Endothelial cell of umbilical vein (primary cell): ENCODE measurements at regions not wholly inside any gene's neighbourhood (a gene's known extent, or its start where the extent isn't known, plus 50 kb on each side); places are given as distances from the start of the nearest gene placed in this dataset.

Source experiments
- BruUV-seq: library from RNA; stranded (reverse); fragments of 400-500 nt; replicated peaks from 2 replicates; lab custom pipeline; 2021; lab: Mats Ljungman, UMichigan
- CTCF ChIA-PET: fragments of 300-600, 350-600 bp; sonication (Branson Sonifier 250); formaldehyde crosslinking; loops from one replicate; lab custom pipeline; 2021; ENCODE audit warnings: antibody characterized with exemption, inconsistent platforms; lab: Charles Lee
- POLR2A ChIA-PET: fragments of 300-600, 350-600 bp; sonication (Branson Sonifier 250); formaldehyde crosslinking; loops from one replicate; lab custom pipeline; 2021; ENCODE audit warnings: antibody characterized with exemption, inconsistent platforms; lab: Charles Lee
- DNase-seq: peaks from one replicate; pipeline ENCODE4 v3.0.0-alpha.2; 2011; ENCODE audit warnings: low read depth, low spot score
- FAIRE-seq: peaks from 2 replicates; lab custom pipeline; 2011; peaks lifted over from hg19 to GRCh38; lab: Jason Lieb, UNC
- H2AFZ ChIP-seq: 2 replicates; pipeline ENCODE4 v1.6.0; 2012; ENCODE audit warnings: low read depth, low read length, control low read depth, inconsistent platforms
- H3K27ac ChIP-seq: 2 replicates; pipeline ENCODE4 v1.5.1; 2011; ENCODE audit warnings: low read depth, mild to moderate bottlenecking, control low read depth, low read length, moderate library complexity; ENCODE audit not compliant: insufficient read depth
- H3K27me3 ChIP-seq, 2 experiments: 2 replicates each; pipeline versions ENCODE4 v1.6.0 to v1.6.1; 2011; ENCODE audit warnings: low read length in 2 of 2, mixed read lengths in 1 of 2; ENCODE audit not compliant: control insufficient read depth in 2 of 2, insufficient read depth in 2 of 2
- H3K36me3 ChIP-seq, 2 experiments: 2 replicates in 1 of 2; 3 replicates in 1 of 2; pipeline ENCODE4 v1.5.1; 2011; ENCODE audit warnings: low read length in 2 of 2, mild to moderate bottlenecking in 1 of 2, moderate library complexity in 1 of 2; ENCODE audit not compliant: control insufficient read depth in 2 of 2, insufficient read depth in 2 of 2; ENCODE audit errors: extremely low read depth in 1 of 2
- H3K4me1 ChIP-seq: 3 replicates; pipeline ENCODE4 v1.5.1; 2011; ENCODE audit warnings: mild to moderate bottlenecking, low read length; ENCODE audit not compliant: control insufficient read depth, insufficient read depth; ENCODE audit errors: extremely low read depth
- H3K4me2 ChIP-seq: 2 replicates; pipeline ENCODE4 v1.6.1; 2011; ENCODE audit warnings: low read length, control low read depth, mixed read lengths; ENCODE audit not compliant: insufficient read depth
- H3K4me3 ChIP-seq, 3 experiments: fragments of 200-600 bp in 1 of 3; sonication (generic), shearing (Covaris generic) in 1 of 3; replicated peaks in 1 of 3; 2 replicates each; pipeline ENCODE4 v1.5.1; 2011 to 2016; ENCODE audit warnings: control low read depth in 3 of 3, low read length in 3 of 3, mild to moderate bottlenecking in 2 of 3, inconsistent platforms in 1 of 3, low read depth in 1 of 3, moderate library complexity in 1 of 3; ENCODE audit not compliant: insufficient read depth in 1 of 3
- H3K79me2 ChIP-seq: 2 replicates; pipeline ENCODE4 v1.6.0; 2012; ENCODE audit warnings: low read length, inconsistent platforms; ENCODE audit not compliant: control insufficient read depth, insufficient read depth
- H3K9ac ChIP-seq: replicated peaks from 2 replicates; pipeline ENCODE3; 2011; ENCODE audit warnings: low read length, control low read depth; ENCODE audit not compliant: insufficient read depth; ENCODE audit errors: extremely low read depth
- H3K9me1 ChIP-seq: replicated peaks from 3 replicates; pipeline ENCODE4 v1.6.0; 2011; ENCODE audit warnings: mild to moderate bottlenecking, low read length; ENCODE audit not compliant: control insufficient read depth, insufficient read depth; ENCODE audit errors: extremely low read depth
- H3K9me3 ChIP-seq: replicated peaks from 2 replicates; pipeline ENCODE4 v1.5.1; 2012; ENCODE audit warnings: low read length, inconsistent platforms; ENCODE audit not compliant: control insufficient read depth, insufficient read depth
- H4K20me1 ChIP-seq: replicated peaks from 2 replicates; pipeline ENCODE3; 2011; ENCODE audit warnings: mild to moderate bottlenecking, low read length; ENCODE audit not compliant: control insufficient read depth, insufficient read depth; ENCODE audit errors: extremely low read depth
- EZH2 ChIP-seq: IDR thresholded peaks from 2 replicates; pipeline ENCODE4 v1.6.1; 2012; ENCODE audit warnings: borderline replicate concordance, low read depth, mild to moderate bottlenecking, moderate library complexity, low read length, inconsistent platforms; ENCODE audit not compliant: severe bottlenecking
- FOS ChIP-seq: IDR thresholded peaks from 2 replicates; pipeline ENCODE4 v1.6.1; 2011; ENCODE audit warnings: mild to moderate bottlenecking, low read length, moderate library complexity, borderline replicate concordance; ENCODE audit not compliant: insufficient read depth
- GATA2 ChIP-seq: IDR thresholded peaks from 2 replicates; pipeline ENCODE4 v1.7.0; 2011; ENCODE audit warnings: low read depth, mild to moderate bottlenecking, moderate library complexity, mixed read lengths, low read length; ENCODE audit not compliant: insufficient read length, insufficient read depth
- JUN ChIP-seq: IDR thresholded peaks from 2 replicates; pipeline ENCODE4 v1.6.1; 2011; ENCODE audit warnings: borderline replicate concordance, low read depth; ENCODE audit not compliant: insufficient read length, insufficient read depth
- MYC ChIP-seq: IDR thresholded peaks from one replicate; pipeline ENCODE4 v1.6.1; 2011; ENCODE audit warnings: mild to moderate bottlenecking, low read depth, low read length
- POLR2A ChIP-seq: IDR thresholded peaks from 2 replicates; pipeline ENCODE4 v1.6.1; 2012; ENCODE audit warnings: low read depth, mild to moderate bottlenecking, control low read depth, low read length
- POLR2AphosphoS5 ChIP-seq: IDR thresholded peaks from 2 replicates; pipeline ENCODE4 v1.6.1; 2012; ENCODE audit warnings: low read depth, mild to moderate bottlenecking, control low read depth, low read length, moderate library complexity; ENCODE audit not compliant: insufficient read depth
- dilution Hi-C: fragments of 300-500 bp; cut with MboI; formaldehyde crosslinking; loops from one replicate; pipeline ENCODE4 v1.15.0; 2019; ENCODE audit warnings: low sequenced_read_pairs; ENCODE audit not compliant: extremely low pct_ligation_motif_present
- intact Hi-C: fragments of 100-400 bp; cut with micrococcal nuclease; formaldehyde crosslinking; loops from one replicate; pipeline ENCODE4 v1.10.0; 2022
- TF ChIP-seq, protein P1 (sequence below), 2 donors: IDR thresholded peaks; 1 replicate in 1 of 2; 2 replicates in 1 of 2; pipeline ENCODE4 v1.5.1; 2011; ENCODE audit warnings: low read length in 2 of 2, mild to moderate bottlenecking in 2 of 2, moderate library complexity in 2 of 2, control low read depth in 1 of 2, inconsistent platforms in 1 of 2, low read depth in 1 of 2; ENCODE audit not compliant: insufficient read depth in 1 of 2; ENCODE audit errors: extremely low read depth in 1 of 2
- TF ChIP-seq, protein P2 (sequence below): IDR thresholded peaks from 2 replicates; pipeline ENCODE4 v1.6.1; 2011; ENCODE audit not compliant: insufficient read depth, insufficient read length

DNA sequence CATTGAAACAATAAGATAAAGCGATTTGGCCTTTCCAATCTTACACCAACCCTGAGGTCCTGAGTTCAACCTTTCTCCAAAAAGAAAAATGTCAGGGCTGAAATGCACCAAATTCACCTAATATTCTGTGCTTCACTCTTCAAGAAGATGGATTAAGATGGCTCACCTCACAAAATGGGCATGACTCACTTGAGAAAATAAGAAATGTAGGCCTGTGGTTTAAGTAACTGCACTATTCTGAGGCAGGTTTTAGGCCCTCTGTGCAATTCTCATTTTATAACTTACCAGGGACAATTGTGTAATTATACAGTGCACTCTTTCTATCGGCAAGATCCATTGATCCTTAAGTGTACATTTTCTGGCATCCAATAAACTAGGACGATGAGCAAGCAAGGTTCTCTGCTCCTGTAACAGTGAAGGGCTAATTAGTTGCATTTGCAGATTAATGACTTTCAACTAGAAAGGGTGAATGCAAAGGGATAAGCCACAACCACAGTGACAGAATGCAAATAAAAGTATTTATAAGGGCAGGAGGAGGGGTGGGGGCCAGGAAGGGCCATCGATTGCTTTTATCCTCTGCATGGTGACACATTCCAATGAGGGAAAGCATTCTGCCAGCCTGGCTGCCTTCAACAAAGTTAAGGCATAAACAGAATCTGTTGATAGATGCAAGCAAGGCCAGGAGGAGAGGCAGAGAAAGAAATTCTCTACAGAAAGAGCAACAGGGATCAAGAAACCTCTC lies 214.5 kb downstream of the CAAP1 start:
- dilution Hi-C loops: no loop called here
- no peak for DNase-seq
- Histone ChIP-seq H3K9ac (no peak overlapping the region), H4K20me1 (no peaks in the 10 kb centered on the region), H3K27ac (no peak overlapping the region), H3K4me3 (no peak overlapping the region), H2AFZ (no peak overlapping the region), H3K79me2 (no peaks in the 10 kb centered on the region), H3K9me1 (no peaks in the 10 kb centered on the region), H3K27me3 (no peaks in the 10 kb centered on the region), H3K4me1 (no peaks in the 10 kb centered on the region), H3K4me2 (no peak overlapping the region), H3K9me3 (no peaks in the 10 kb centered on the region), H3K36me3 (no peaks in the 10 kb centered on the region)
- no TSS peak for BruUV-seq
- TF ChIP-seq, protein P1, sequence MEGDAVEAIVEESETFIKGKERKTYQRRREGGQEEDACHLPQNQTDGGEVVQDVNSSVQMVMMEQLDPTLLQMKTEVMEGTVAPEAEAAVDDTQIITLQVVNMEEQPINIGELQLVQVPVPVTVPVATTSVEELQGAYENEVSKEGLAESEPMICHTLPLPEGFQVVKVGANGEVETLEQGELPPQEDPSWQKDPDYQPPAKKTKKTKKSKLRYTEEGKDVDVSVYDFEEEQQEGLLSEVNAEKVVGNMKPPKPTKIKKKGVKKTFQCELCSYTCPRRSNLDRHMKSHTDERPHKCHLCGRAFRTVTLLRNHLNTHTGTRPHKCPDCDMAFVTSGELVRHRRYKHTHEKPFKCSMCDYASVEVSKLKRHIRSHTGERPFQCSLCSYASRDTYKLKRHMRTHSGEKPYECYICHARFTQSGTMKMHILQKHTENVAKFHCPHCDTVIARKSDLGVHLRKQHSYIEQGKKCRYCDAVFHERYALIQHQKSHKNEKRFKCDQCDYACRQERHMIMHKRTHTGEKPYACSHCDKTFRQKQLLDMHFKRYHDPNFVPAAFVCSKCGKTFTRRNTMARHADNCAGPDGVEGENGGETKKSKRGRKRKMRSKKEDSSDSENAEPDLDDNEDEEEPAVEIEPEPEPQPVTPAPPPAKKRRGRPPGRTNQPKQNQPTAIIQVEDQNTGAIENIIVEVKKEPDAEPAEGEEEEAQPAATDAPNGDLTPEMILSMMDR (IDR thresholded peaks at IDR 0.05; ENCODE audit: extremely low read depth in 1 of 2, insufficient read depth in 1 of 2, low read depth in 1 of 2, low read length in 2 of 2): no peak
- TF ChIP-seq POLR2AphosphoS5 (no peak), MYC (no peak), GATA2 (no peak), POLR2A (no peak), JUN (no peak), EZH2 (no peak), FOS (no peak)
- TF ChIP-seq, protein P2, sequence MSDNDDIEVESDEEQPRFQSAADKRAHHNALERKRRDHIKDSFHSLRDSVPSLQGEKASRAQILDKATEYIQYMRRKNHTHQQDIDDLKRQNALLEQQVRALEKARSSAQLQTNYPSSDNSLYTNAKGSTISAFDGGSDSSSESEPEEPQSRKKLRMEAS: no peak
- CTCF ChIA-PET: no interaction called here
- POLR2A ChIA-PET: no interaction called here
- no peak for FAIRE-seq
- intact Hi-C loops: no loop called here
